GM12872 (cell line): ENCODE measurements at regions not wholly inside any gene's neighbourhood (a gene's known extent, or its start where the extent isn't known, plus 50 kb on each side); places are given as distances from the start of the nearest gene placed in this dataset.

Experiments used
- TF ChIP-seq, protein P1 (sequence below): IDR thresholded peaks from 3 replicates; pipeline ENCODE4 v1.5.1; 2011; ENCODE audit warnings: low read depth, mild to moderate bottlenecking, low read length, moderate library complexity; ENCODE audit not compliant: insufficient read depth

DNA sequence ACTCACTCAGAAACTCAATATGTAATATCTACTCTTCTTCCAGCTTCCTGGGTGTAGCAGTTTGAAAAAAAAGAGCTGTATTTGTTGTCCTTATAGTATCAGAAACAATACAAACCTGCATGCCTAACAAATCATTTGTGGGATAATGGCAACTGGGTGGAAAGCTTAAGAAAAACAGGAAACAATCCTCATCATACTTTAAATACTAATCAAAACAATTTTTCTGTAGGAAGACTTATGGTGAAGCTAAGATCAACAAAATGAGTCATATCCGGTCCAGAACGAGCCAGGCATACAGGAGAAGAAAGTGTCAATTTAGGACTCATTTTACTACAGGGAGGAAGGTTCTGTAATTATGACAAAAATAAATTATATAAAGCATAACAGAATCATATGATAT lies 181.8 kb upstream of the ADGRL4 start:
- TF ChIP-seq, protein P1, sequence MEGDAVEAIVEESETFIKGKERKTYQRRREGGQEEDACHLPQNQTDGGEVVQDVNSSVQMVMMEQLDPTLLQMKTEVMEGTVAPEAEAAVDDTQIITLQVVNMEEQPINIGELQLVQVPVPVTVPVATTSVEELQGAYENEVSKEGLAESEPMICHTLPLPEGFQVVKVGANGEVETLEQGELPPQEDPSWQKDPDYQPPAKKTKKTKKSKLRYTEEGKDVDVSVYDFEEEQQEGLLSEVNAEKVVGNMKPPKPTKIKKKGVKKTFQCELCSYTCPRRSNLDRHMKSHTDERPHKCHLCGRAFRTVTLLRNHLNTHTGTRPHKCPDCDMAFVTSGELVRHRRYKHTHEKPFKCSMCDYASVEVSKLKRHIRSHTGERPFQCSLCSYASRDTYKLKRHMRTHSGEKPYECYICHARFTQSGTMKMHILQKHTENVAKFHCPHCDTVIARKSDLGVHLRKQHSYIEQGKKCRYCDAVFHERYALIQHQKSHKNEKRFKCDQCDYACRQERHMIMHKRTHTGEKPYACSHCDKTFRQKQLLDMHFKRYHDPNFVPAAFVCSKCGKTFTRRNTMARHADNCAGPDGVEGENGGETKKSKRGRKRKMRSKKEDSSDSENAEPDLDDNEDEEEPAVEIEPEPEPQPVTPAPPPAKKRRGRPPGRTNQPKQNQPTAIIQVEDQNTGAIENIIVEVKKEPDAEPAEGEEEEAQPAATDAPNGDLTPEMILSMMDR = no peak

DNA sequence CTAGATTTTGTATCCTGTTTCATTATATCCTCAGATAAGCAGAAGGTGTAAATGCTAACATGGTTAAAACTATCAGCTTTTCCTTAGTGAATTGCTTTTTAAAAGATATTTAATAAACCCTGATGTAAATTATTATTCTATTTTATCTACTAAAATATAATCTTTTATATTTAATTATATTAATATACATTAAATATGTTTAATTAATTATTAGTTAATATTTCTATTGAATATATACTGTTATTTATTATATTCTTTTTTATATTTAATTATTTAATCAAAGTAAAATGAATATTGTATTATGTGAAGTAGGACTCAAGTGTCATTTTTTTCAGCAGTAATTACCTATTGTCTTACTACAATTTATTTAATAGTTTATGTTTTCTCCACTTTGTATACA lies 179.7 kb upstream of the ADGRL4 start:
- TF ChIP-seq, protein P1 = no peak

DNA sequence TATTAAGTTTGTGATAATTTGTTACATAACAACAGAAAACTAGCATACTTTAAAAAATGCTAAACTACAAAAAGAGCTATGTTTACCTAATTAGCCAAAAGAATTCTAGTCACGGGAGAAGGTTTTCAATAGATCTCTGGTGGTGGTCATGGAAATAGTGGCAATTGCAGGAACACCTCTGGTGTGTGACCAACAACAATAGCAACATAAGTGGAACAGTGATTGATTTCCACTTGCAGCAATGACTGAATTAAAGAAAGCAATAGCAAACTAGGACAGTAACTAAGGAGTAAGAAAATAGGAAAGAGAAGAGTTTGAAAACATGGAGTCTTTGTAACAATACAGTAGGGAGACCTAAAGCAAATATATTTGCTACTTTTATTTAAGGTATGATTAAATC lies 171.3 kb upstream of the ADGRL4 start:
- TF ChIP-seq, protein P1 = no peak

- TF ChIP-seq, protein P1 = no peak
Observed at GRCh38 chr1:79161077-79161476, 154.5 kb upstream of the ADGRL4 start.

GRCh38 chr1:79155991-79156390 lies 149.5 kb upstream of the ADGRL4 start:
- TF ChIP-seq, protein P1 = no peak

GRCh38 chr1:79151006-79151796 lies 144.7 kb upstream of the ADGRL4 start:
- TF ChIP-seq, protein P1 = no peak

DNA sequence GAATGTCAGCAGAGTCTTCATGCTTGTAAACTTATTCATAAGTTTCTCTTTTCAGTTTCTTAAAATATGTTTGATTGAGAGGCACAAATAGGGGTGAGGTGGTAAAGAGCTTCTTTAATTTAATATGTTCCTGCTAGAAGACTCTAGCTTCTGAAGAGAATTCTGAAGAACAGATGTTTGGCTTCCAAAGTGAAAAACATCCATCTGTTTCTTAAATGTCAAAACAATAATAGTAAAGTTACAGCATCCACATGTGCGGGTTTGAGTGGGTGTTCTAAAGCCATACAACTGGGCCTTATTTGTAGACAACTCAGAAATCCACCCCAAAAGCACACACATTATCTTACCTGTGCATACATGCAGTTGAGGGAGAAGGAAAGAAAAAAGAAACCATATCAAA lies 144.0 kb upstream of the ADGRL4 start:
- TF ChIP-seq, protein P1 = no peak
